Right ventricle myocardium inferior (tissue), 1 donor: ENCODE measurements at regions not wholly inside any gene's neighbourhood (a gene's known extent, or its start where the extent isn't known, plus 50 kb on each side); places are given as distances from the start of the nearest gene placed in this dataset. TPM values are rescaled to one million over a fixed set of nuclear protein-coding genes. Genes with fewer than 3 reads are reported as not detected.
"Not testable (repeated sequence)": the region's sequence is repeated elsewhere in the genome, so short reads cannot be mapped to it uniquely, and the experiment has no call there.

Experiments used
- ATAC-seq: fragments of 200-7000 bp; cut with Tn5 transposase; one replicate; pipeline ENCODE4 v1.9.1; 2020; ENCODE audit warnings: mild to moderate bottlenecking, moderate library complexity
- DNase-seq: peaks from one replicate; pipeline ENCODE4 v3.0.0; 2021; ENCODE audit errors: missing footprints
- intact Hi-C: fragments of 100-400 bp; cut with DNase I; formaldehyde crosslinking; loops from one replicate; pipeline ENCODE4 v1.11.0; 2022
- microRNA-seq: library from miRNA; unstranded; fragments of <30 nt; microRNA quantifications from one replicate; pipeline ENCODE4 v1.2.0, GENCODE V29; 2020
- donor health status: DM: no; HTN: yes; CAD: no; lungs with severe emphysema.

GRCh38 chr21:8443093-8443492 lies 2078.3 kb upstream of the TPTE start:
- intact Hi-C loops, DNase-seq, ATAC-seq: not testable (repeated sequence)

- DNase-seq, intact Hi-C loops, ATAC-seq: not testable (repeated sequence)
These were observed 2071.6 kb upstream of the TPTE start for GRCh38 chr21:8449807-8450206.

- DNase-seq, intact Hi-C loops: not testable (repeated sequence)
- ATAC-seq: peak; percentile 84
These were observed 2065.9 kb upstream of the TPTE start for GRCh38 chr21:8455279-8456128.

- intact Hi-C loops, DNase-seq: not testable (repeated sequence)
- ATAC-seq: peak; percentile 95
These were observed 2056.8 kb upstream of the TPTE start for GRCh38 chr21:8464403-8465152.

- intact Hi-C loops, DNase-seq: not testable (repeated sequence)
- peak; percentile 54 for ATAC-seq
These were observed 2054.7 kb upstream of the TPTE start for GRCh38 chr21:8466642-8467041.

Small RNA genes lying in the stretch of these regions (microRNA-seq; reads per million reads assigned to microRNA genes)
- gene MIR6724-3: not detected
- not detected for gene MIR6724-4
